ENCODE measurements at regions not wholly inside any gene's neighbourhood (a gene's known extent, or its start where the extent isn't known, plus 50 kb on each side); places are given as distances from the start of the nearest gene placed in this dataset.

GRCh38 chr20:17108896-17109295, 117.9 kb upstream of the PCSK2 start:
- no peak overlapping the region for H3K27ac Mint-ChIP-seq (ENCODE audit: unreplicated experiment)
- peaks cover 3% of the 10 kb centered on the region for H3K27me3 Mint-ChIP-seq (ENCODE audit: low read depth)
- H3K9me3 Mint-ChIP-seq (ENCODE audit: low read depth): peaks cover 5% of the 10 kb centered on the region
- no peak overlapping the region for H3K4me3 Mint-ChIP-seq (ENCODE audit: unreplicated experiment)
- H3K36me3 Mint-ChIP-seq (ENCODE audit: low read depth): no peaks in the 10 kb centered on the region
- no peaks in the 10 kb centered on the region for H3K4me1 Mint-ChIP-seq (ENCODE audit: low read depth)
- DNase-seq (ENCODE audit: low spot score): no peak
- no peak for TF ChIP-seq CTCF (IDR thresholded peaks at IDR 0.05)

- no peak for TF ChIP-seq CTCF (IDR thresholded peaks at IDR 0.05)
- no peak overlapping the region for H3K27ac Mint-ChIP-seq (ENCODE audit: unreplicated experiment)
- peaks cover 5% of the 10 kb centered on the region for H3K9me3 Mint-ChIP-seq (ENCODE audit: low read depth)
- no peak for DNase-seq (ENCODE audit: low spot score)
- H3K36me3 Mint-ChIP-seq (ENCODE audit: low read depth): no peaks in the 10 kb centered on the region
- no peaks in the 10 kb centered on the region for H3K4me1 Mint-ChIP-seq (ENCODE audit: low read depth)
- H3K4me3 Mint-ChIP-seq (ENCODE audit: unreplicated experiment): no peak overlapping the region
- H3K27me3 Mint-ChIP-seq (ENCODE audit: low read depth): peaks cover 2% of the 10 kb centered on the region
Observed at GRCh38 chr20:17109307-17109706, 117.5 kb upstream of the PCSK2 start.

GRCh38 chr20:17128206-17128605, 98.6 kb upstream of the PCSK2 start:
- DNase-seq (ENCODE audit: low spot score): no peak
- TF ChIP-seq CTCF (IDR thresholded peaks at IDR 0.05): no peak
- Mint-ChIP-seq H3K9me3 (ENCODE audit: low read depth) (no peaks in the 10 kb centered on the region), H3K36me3 (ENCODE audit: low read depth) (no peaks in the 10 kb centered on the region), H3K27me3 (ENCODE audit: low read depth) (peaks cover 2% of the 10 kb centered on the region), H3K4me3 (ENCODE audit: unreplicated experiment) (no peak overlapping the region), H3K27ac (ENCODE audit: unreplicated experiment) (no peak overlapping the region), H3K4me1 (ENCODE audit: low read depth) (no peaks in the 10 kb centered on the region)

GRCh38 chr20:17129089-17129488, 97.8 kb upstream of the PCSK2 start:
- no peak overlapping the region for H3K4me3 Mint-ChIP-seq (ENCODE audit: unreplicated experiment)
- no peaks in the 10 kb centered on the region for H3K9me3 Mint-ChIP-seq (ENCODE audit: low read depth)
- H3K27ac Mint-ChIP-seq (ENCODE audit: unreplicated experiment): no peak overlapping the region
- no peaks in the 10 kb centered on the region for H3K4me1 Mint-ChIP-seq (ENCODE audit: low read depth)
- no peak for TF ChIP-seq CTCF (IDR thresholded peaks at IDR 0.05)
- H3K36me3 Mint-ChIP-seq (ENCODE audit: low read depth): no peaks in the 10 kb centered on the region
- no peak for DNase-seq (ENCODE audit: low spot score)
- peaks cover 2% of the 10 kb centered on the region for H3K27me3 Mint-ChIP-seq (ENCODE audit: low read depth)

- DNase-seq (ENCODE audit: low spot score): no peak
- no peak overlapping the region for H3K4me3 Mint-ChIP-seq (ENCODE audit: unreplicated experiment)
- H3K4me1 Mint-ChIP-seq (ENCODE audit: low read depth): no peaks in the 10 kb centered on the region
- H3K36me3 Mint-ChIP-seq (ENCODE audit: low read depth): no peaks in the 10 kb centered on the region
- H3K27me3 Mint-ChIP-seq (ENCODE audit: low read depth): no peaks in the 10 kb centered on the region
- no peak for TF ChIP-seq CTCF (IDR thresholded peaks at IDR 0.05)
- H3K9me3 Mint-ChIP-seq (ENCODE audit: low read depth): peaks cover 8% of the 10 kb centered on the region
- no peak overlapping the region for H3K27ac Mint-ChIP-seq (ENCODE audit: unreplicated experiment)
Observed at GRCh38 chr20:17137692-17138091, 89.1 kb upstream of the PCSK2 start.

All from chondrocyte (in vitro differentiated cells).